ENCODE measurements at regions not wholly inside any gene's neighbourhood (a gene's known extent, or its start where the extent isn't known, plus 50 kb on each side); places are given as distances from the start of the nearest gene placed in this dataset.

DNA sequence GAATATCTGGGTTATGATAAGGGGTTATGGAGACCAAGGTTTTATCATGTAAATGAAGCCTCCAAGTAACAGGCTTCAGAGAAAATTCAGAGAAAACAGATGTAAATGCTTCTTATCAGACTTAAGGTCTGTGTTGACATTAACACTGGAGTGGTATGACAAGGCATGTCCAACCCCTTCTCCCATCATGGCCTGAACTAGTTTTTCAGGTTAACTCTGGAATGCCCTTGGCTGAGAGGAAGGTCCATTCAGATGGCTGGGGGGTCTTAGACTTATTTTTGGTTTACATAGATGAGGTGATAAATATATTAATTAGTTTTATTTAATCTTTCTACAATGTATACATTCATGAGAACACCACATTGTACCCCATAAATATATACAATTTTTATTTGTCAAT lies 399.6 kb downstream of the TBX15 start:
- Histone ChIP-seq H3K4me3 (IDR thresholded peaks at IDR 0.05; ENCODE audit: insufficient read depth, low read depth, low read length) (no peak overlapping the region), H3K27me3 (ENCODE audit: insufficient read depth, low read depth) (no peaks in the 10 kb centered on the region), H3K36me3 (ENCODE audit: insufficient read depth) (no peaks in the 10 kb centered on the region), H3K9ac (no peak overlapping the region), H4K20me1 (ENCODE audit: insufficient read depth) (no peaks in the 10 kb centered on the region), H2AFZ (ENCODE audit: low read depth) (no peak overlapping the region), H3K79me2 (ENCODE audit: insufficient read depth, low read depth) (no peaks in the 10 kb centered on the region), H3K27ac (no peak overlapping the region), H3K4me1 (ENCODE audit: low read depth, poor library complexity, severe bottlenecking) (no peaks in the 10 kb centered on the region), H3K4me2 (no peak overlapping the region)
- TF ChIP-seq, protein P1, sequence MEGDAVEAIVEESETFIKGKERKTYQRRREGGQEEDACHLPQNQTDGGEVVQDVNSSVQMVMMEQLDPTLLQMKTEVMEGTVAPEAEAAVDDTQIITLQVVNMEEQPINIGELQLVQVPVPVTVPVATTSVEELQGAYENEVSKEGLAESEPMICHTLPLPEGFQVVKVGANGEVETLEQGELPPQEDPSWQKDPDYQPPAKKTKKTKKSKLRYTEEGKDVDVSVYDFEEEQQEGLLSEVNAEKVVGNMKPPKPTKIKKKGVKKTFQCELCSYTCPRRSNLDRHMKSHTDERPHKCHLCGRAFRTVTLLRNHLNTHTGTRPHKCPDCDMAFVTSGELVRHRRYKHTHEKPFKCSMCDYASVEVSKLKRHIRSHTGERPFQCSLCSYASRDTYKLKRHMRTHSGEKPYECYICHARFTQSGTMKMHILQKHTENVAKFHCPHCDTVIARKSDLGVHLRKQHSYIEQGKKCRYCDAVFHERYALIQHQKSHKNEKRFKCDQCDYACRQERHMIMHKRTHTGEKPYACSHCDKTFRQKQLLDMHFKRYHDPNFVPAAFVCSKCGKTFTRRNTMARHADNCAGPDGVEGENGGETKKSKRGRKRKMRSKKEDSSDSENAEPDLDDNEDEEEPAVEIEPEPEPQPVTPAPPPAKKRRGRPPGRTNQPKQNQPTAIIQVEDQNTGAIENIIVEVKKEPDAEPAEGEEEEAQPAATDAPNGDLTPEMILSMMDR (conservative IDR thresholded peaks at IDR 0.05; ENCODE audit: low read depth, low read length), result no peak

DNA sequence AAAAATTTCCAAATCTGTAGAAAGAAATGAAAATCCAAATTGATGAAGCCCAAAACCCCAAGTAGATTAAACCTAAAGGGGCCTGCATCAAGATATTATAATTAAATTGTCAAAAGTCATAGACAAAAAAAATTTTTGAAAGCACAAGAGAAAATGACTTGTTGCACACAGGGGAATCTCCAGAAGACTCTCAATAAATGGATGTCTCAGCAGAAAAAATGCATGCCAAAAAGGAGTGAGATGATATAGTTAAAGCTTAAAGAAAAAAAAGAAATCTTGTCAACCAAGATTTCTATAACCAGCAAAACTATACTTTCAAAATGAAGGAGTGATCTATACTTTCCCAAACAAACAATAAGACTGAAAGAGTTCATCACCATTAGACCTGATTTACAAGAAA lies 393.2 kb upstream of the SPAG17 start:
- no peak overlapping the region for H3K4me3 ChIP-seq (IDR thresholded peaks at IDR 0.05; ENCODE audit: insufficient read depth, low read depth, low read length)
- no peak overlapping the region for H3K9ac ChIP-seq
- no peak overlapping the region for H3K4me2 ChIP-seq
- no peaks in the 10 kb centered on the region for H3K79me2 ChIP-seq (ENCODE audit: insufficient read depth, low read depth)
- no peaks in the 10 kb centered on the region for H3K4me1 ChIP-seq (ENCODE audit: low read depth, poor library complexity, severe bottlenecking)
- TF ChIP-seq, protein P1 (conservative IDR thresholded peaks at IDR 0.05; ENCODE audit: low read depth, low read length), result no peak
- no peaks in the 10 kb centered on the region for H3K27me3 ChIP-seq (ENCODE audit: insufficient read depth, low read depth)
- H2AFZ ChIP-seq (ENCODE audit: low read depth), result no peak overlapping the region
- no peaks in the 10 kb centered on the region for H4K20me1 ChIP-seq (ENCODE audit: insufficient read depth)
- no peak overlapping the region for H3K27ac ChIP-seq
- no peaks in the 10 kb centered on the region for H3K36me3 ChIP-seq (ENCODE audit: insufficient read depth)

DNA sequence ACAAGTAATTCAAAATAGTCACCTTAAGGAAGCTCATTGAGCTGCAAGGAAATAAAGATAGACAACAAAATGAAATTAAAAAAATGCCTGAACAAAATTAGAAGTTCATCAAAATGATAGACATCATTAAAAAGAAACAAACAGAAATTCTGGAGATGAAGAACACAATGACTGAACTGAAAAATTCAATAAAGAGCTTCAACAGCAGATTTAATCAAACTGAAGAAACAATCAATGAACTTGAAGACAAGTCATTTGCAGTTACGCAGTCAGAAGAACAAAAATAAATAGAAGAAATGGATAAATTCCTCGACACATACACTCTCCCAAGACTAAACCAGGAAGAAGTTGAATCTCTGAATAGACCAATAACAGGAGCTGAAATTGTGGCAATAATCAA lies 390.0 kb upstream of the SPAG17 start:
- H3K4me2 ChIP-seq, result no peak overlapping the region
- no peak overlapping the region for H3K9ac ChIP-seq
- no peak overlapping the region for H3K27ac ChIP-seq
- H3K4me1 ChIP-seq (ENCODE audit: low read depth, poor library complexity, severe bottlenecking), result no peaks in the 10 kb centered on the region
- no peak overlapping the region for H3K4me3 ChIP-seq (IDR thresholded peaks at IDR 0.05; ENCODE audit: insufficient read depth, low read depth, low read length)
- no peak overlapping the region for H2AFZ ChIP-seq (ENCODE audit: low read depth)
- H4K20me1 ChIP-seq (ENCODE audit: insufficient read depth), result no peaks in the 10 kb centered on the region
- TF ChIP-seq, protein P1 (conservative IDR thresholded peaks at IDR 0.05; ENCODE audit: low read depth, low read length), result no peak
- no peaks in the 10 kb centered on the region for H3K36me3 ChIP-seq (ENCODE audit: insufficient read depth)
- H3K79me2 ChIP-seq (ENCODE audit: insufficient read depth, low read depth), result no peaks in the 10 kb centered on the region
- H3K27me3 ChIP-seq (ENCODE audit: insufficient read depth, low read depth), result no peaks in the 10 kb centered on the region

DNA sequence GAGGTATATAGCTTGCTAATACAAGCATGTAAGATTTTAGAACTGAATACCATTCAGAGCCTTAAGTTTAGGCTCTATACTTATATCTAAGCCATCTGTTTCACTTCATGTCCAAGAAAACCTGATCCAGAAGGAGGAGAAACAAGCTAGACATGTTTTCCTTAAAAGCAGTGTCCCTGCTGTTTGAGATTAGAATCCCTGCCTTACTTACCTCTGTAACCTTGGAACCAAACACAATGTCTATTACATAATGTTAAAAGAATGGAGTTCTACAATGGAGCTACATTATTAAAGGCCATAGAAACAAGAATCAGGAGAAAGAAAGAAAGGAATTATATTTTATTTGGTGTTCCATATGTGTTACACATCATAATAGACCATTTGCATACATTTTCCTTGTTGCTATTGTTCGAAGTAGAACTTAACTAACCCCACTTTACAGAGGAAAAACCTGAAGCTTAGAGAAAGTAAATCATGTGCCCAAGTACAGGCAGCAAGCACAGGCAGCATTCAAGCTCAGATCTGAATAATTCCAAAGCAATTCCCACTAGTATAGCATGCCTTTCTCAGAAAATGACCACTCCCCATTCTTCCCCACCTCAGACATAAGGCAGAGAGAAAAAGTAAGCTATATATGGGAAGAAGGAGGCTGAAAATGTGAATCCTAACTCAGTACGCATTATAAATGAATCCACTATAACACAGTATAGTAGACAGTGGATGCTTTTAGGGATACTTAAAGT lies 380.1 kb upstream of the SPAG17 start:
- Histone ChIP-seq H3K79me2 (ENCODE audit: insufficient read depth, low read depth) (no peaks in the 10 kb centered on the region), H3K4me3 (IDR thresholded peaks at IDR 0.05; ENCODE audit: insufficient read depth, low read depth, low read length) (no peak overlapping the region), H3K4me1 (ENCODE audit: low read depth, poor library complexity, severe bottlenecking) (no peaks in the 10 kb centered on the region), H3K36me3 (ENCODE audit: insufficient read depth) (no peaks in the 10 kb centered on the region), H3K27me3 (ENCODE audit: insufficient read depth, low read depth) (no peaks in the 10 kb centered on the region), H2AFZ (ENCODE audit: low read depth) (no peak overlapping the region), H3K27ac (no peak overlapping the region), H3K9ac (no peak overlapping the region), H4K20me1 (ENCODE audit: insufficient read depth) (no peaks in the 10 kb centered on the region), H3K4me2 (no peak overlapping the region)
- TF ChIP-seq, protein P1 (conservative IDR thresholded peaks at IDR 0.05; ENCODE audit: low read depth, low read length), result no peak
